ENCODE measurements at regions not wholly inside any gene's neighbourhood (a gene's known extent, or its start where the extent isn't known, plus 50 kb on each side); places are given as distances from the start of the nearest gene placed in this dataset.

DNA sequence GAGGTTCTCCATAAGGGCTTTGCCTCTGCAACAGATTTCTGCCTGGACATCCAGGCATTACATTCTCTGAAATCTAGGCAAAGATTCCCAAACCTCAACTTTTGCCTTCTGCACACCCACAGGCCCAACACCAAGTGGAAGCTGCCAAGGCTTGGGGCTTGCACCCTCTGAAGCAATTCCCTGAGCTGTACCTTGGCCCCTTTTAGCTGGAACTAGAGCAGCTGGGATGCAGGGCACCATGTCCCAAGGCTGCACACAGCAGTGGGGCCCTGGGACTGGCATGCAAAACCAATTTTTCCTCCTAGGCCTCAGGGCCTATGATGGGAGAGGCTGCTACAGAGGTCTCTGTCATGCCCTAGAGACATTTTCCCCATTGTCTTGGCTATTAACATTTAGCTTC lies 943.2 kb downstream of the PCDH17 start:
- TF ChIP-seq EZH2 (IDR thresholded peaks at IDR 0.05; ENCODE audit: borderline replicate concordance, insufficient read depth, low read length, poor library complexity, severe bottlenecking) (no peak), EP300 (conservative IDR thresholded peaks at IDR 0.05; ENCODE audit: poor library complexity, severe bottlenecking) (no peak), POLR2AphosphoS5 (IDR thresholded peaks at IDR 0.05) (no peak), SMC3 (conservative IDR thresholded peaks at IDR 0.05; ENCODE audit: poor library complexity) (no peak), TAF1 (IDR thresholded peaks at IDR 0.05; ENCODE audit: low read depth) (no peak)
- TF ChIP-seq, protein P1, sequence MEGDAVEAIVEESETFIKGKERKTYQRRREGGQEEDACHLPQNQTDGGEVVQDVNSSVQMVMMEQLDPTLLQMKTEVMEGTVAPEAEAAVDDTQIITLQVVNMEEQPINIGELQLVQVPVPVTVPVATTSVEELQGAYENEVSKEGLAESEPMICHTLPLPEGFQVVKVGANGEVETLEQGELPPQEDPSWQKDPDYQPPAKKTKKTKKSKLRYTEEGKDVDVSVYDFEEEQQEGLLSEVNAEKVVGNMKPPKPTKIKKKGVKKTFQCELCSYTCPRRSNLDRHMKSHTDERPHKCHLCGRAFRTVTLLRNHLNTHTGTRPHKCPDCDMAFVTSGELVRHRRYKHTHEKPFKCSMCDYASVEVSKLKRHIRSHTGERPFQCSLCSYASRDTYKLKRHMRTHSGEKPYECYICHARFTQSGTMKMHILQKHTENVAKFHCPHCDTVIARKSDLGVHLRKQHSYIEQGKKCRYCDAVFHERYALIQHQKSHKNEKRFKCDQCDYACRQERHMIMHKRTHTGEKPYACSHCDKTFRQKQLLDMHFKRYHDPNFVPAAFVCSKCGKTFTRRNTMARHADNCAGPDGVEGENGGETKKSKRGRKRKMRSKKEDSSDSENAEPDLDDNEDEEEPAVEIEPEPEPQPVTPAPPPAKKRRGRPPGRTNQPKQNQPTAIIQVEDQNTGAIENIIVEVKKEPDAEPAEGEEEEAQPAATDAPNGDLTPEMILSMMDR (IDR thresholded peaks at IDR 0.05; ENCODE audit: poor library complexity, severe bottlenecking), result no peak
- TF ChIP-seq, protein P2, sequence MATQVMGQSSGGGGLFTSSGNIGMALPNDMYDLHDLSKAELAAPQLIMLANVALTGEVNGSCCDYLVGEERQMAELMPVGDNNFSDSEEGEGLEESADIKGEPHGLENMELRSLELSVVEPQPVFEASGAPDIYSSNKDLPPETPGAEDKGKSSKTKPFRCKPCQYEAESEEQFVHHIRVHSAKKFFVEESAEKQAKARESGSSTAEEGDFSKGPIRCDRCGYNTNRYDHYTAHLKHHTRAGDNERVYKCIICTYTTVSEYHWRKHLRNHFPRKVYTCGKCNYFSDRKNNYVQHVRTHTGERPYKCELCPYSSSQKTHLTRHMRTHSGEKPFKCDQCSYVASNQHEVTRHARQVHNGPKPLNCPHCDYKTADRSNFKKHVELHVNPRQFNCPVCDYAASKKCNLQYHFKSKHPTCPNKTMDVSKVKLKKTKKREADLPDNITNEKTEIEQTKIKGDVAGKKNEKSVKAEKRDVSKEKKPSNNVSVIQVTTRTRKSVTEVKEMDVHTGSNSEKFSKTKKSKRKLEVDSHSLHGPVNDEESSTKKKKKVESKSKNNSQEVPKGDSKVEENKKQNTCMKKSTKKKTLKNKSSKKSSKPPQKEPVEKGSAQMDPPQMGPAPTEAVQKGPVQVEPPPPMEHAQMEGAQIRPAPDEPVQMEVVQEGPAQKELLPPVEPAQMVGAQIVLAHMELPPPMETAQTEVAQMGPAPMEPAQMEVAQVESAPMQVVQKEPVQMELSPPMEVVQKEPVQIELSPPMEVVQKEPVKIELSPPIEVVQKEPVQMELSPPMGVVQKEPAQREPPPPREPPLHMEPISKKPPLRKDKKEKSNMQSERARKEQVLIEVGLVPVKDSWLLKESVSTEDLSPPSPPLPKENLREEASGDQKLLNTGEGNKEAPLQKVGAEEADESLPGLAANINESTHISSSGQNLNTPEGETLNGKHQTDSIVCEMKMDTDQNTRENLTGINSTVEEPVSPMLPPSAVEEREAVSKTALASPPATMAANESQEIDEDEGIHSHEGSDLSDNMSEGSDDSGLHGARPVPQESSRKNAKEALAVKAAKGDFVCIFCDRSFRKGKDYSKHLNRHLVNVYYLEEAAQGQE (IDR thresholded peaks at IDR 0.05; ENCODE audit: borderline replicate concordance), result no peak
